H4 (cell line): ENCODE measurements at regions not wholly inside any gene's neighbourhood (a gene's known extent, or its start where the extent isn't known, plus 50 kb on each side); places are given as distances from the start of the nearest gene placed in this dataset.

ENCODE experiments used
- DNase-seq: peaks from one replicate; pipeline ENCODE4 v3.0.0-alpha.2; 2015; ENCODE audit warnings: low spot score

DNA sequence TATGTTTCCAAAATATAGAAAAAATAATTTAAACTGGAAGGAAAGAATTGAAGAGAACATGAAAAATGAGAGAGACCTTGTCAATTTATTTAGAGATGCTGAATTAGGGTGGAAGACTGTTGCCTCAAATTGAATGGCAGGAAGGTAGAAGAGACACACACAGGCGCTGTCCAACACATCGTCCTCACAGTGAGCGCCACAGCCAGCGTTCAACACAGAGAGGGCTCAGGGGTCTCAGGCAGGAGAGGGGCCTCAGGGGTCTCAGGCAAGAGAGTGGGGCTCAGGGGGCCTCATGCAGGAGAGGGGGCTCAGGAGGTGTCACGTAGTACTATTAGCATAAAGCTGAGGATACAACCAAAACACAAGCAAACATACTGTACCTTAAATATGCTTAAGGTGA, 65.7 kb downstream of the TMEM18 start:
- no peak for DNase-seq

DNA sequence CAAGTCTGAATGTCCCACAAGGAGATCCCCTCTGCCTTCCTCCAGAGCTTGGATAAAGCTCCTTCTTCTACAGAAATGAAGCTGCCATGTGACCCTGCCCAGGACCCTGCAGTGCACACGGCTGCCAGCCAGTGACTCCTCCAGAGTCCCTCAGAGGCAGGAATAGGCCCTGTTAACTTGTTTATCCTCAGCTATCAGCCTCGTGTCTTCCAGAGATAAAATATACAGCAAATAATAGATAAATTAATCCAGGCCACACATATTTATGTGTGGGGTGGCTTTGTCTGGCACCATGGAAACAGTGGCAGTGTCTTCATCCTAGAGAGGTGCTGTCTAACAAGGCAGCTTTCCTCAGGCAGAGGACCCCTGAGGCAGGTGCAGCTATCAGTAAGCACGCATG, 66.7 kb downstream of the TMEM18 start:
- DNase-seq, result no peak

DNA sequence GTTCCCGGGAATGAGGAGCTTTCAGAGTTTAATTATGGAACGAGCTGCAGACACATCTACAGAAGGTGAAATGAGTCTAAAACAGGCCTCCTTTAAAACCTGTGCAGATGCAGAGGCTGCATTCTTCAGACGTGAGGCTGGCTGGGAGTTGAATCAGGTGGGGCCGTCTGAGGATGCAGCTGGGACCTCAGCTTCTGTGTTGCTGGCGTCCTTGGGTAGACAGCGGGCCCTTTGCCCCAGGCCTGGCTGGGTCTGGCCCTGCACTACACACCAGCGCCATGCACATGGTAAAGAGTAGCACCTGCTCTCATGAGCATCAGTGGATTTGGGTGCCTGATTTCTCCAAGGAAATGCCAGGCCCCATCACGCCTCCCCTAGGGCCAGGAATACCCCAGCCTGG, 67.3 kb downstream of the TMEM18 start:
- DNase-seq, result no peak

DNA sequence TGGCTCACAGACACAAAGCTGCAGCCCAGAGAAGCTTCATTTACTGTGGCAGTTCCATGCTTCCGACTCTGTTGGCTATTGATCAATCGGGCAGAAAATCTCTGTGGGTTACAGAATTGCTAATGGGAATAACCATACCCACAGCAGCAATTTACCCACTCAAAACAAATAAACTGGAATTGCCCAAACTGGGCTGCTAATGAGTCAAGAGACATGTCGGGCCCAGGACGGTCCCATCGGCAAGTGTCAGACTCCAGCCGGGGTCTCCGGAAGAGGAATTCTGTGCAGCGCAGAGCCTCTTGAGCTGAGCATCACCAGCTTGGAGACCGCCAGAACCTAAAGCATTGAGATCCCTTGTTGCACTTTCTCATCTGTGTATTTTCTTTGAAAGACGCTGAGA, 67.8 kb downstream of the TMEM18 start:
- DNase-seq, result no peak

DNA sequence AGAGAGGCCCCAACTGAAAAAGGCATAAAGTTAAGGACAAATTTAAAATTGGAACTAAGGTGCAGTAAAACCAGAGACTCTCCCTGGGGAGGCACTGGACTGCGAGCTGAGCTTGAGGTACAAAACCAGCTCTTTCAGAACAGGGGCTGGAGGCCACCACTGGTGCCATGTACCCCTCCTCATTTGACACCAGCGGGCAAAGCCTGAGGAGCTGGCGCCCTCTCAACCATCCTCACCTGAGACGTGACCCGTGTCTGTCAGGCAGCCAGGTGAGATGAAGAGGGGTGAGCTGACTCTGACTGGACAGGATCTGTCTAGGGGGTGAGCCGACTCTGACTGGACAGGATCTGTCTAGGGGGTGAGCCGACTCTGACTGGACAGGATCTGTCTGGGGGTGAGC, 68.5 kb downstream of the TMEM18 start:
- DNase-seq, result no peak

DNA sequence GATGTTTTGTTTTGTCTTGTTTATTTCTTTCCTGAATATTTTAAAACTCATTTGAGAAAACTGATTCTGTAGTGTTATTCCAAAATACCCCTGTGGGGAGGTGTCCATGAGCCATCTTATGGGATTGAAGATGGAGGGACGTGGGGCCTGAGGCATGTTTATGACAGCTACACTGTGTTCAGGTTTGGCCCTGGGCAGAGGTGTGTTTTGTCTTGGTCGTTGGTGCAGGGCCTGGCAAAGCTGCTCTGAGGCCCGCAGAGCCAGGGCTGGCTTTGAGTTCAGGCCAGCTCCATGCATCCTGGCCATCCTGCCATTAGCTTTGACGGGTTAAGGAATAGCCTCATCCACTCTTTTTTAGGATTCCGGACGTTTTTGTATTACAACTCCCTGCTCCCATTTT, 68.9 kb downstream of the TMEM18 start:
- DNase-seq, result no peak

DNA sequence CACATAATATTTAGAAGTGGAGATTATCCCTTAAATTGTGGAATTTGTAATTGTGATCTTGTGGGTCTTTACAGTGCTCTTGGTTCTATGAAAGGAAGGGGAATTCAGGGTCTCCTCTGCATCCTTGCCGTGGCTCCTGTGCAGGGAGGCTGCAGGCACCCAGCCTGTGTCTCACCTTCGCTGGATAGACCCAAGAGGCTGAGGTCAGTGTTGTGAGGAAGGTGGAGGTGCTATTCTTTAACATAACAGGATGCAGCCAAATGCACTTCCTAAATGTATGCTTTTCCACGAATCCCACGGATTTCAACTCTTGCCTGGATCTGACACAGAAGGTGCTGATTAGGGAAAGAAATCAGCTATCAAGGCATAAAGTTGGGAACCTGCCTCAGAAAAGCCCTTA, 69.5 kb downstream of the TMEM18 start:
- DNase-seq, result no peak

DNA sequence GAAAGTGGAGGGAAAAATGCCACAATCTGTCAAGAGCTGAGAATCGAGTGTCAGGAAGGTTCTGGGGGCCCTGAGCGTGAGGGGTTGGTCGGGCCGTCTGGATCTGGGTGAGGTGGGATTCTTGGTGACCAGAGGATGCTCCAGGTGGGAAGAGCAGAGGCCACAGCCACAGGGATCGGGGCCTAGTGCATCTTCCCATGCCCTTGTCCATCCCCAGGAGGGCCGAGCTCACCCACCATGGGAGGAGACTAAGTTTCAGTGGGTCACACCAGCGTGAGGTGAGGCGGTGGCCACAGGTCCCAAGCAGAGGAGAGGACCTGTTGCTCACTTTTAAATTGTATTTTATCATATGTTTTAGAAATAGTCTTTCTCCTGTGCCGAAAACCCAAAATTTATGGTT, 70.0 kb downstream of the TMEM18 start:
- DNase-seq, result no peak

DNA sequence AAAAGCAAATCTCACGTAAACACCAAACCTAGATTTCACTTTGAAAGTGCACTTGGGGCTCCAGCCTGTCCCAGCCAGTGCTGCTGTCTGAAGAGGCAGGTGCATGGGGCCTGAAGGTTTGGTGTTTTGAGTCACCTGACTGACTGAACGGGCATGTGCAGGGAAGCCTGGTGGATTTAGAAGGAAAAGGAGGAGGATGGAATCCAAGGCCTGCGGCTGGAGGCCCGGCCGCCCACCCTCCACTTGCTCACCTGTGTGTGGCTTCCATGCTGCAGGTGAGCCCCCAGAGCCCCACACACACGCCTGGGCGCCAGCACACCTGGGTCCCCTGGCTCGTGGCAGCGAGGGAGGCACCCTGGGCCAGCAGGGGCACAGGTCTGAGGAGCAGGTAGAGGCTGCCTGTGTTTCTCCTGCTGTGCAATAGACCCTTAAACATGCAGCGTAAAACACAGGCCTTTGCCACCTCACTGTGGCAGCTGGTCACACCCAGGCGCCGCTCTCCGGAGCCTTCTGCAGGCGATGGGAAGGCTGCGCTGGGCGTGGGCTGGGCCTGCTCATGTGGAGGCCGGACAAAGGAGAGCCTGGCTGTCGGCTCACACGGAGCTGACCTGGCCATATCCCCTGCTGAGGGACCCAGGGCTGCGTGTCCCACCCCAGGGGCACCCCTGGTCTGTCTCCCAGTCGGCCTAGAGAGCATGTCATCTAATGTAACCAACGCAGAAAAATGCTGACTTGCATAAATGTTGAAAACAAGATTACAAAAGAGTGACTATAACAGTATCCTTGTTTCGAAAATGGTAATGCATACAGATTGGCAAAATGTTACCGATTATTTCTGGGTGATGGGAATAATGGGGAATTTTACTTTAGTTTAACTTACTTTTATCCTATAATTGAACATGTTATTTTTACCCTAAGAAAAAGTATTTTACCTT, 71.3 kb downstream of the TMEM18 start:
- no peak for DNase-seq

DNA sequence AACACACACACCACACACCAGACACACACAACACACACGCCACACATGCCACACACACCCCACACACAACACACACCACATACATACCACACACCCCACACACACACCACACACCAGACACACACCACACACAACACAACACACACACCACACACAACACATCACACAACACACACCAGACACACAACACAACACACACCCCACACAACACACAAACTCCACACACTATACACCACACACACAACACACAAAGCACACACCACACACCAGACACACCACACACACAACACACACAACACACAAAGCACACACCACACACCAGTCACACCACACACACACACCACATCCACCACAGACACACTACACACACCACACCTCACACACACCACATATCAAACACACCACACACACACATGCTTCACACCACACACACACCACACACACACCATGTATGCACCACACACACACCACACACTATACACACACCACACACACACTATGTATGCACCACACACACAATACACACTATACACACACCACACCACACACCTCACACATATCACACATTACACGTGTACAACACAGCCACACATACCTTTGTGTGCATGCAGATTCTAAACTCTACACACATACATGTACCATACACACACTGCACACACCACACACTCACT, 72.2 kb downstream of the TMEM18 start:
- no peak for DNase-seq

DNA sequence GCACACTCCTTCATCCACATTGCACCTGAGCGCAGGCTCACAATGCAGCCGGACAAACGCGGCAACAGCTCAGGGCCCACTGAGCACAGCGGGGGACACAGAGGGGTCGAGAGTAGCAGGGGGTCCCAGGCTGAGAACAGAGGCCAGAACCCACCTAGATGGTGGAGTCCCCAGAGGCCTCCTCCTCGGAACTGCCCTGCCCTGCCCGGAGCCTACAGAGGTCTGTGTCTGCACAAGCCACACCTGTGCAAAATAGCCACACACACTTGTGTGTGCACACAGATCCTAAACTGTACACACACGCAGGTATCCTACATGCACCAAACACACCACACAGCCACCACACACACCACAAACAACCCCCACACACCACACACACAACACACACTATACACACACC, 72.8 kb downstream of the TMEM18 start:
- no peak for DNase-seq

DNA sequence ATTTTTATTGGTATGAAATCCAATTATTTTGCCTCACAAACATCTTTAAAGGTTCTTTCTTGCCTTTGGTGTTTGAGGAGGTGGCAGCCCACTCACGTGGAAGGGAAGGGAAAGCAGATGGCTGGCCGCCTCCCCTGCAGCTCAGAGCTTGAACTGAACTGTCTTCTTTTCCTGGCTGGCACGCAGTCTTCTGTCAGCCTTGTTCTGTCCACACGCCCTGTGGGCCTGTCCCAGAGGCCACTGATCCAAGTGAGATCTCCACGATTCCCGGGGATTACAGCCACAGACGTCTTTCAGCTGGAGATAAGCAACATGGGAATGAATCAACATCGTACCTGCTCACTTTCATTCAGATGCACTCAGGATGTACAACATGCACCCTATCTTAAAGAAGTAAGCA, 73.3 kb downstream of the TMEM18 start:
- DNase-seq, result no peak

DNA sequence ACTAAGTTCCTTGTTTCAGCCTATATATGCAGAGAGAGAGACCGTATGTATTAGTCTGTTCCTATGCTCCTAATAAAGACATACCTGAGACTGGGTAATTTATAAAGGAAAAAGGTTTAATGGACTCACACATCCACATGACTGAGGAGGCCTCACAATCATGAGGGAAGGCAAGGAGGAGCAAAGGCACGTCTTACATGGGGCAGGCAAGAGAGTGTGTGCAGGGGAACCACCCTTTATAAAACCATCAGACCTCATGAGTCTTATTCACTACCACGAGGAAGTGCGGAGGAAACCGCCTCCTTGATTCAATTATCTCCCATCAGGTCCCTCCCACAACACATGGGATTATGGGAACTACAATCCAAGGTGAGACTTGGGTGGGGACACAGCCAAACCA, 73.8 kb downstream of the TMEM18 start:
- no peak for DNase-seq

DNA sequence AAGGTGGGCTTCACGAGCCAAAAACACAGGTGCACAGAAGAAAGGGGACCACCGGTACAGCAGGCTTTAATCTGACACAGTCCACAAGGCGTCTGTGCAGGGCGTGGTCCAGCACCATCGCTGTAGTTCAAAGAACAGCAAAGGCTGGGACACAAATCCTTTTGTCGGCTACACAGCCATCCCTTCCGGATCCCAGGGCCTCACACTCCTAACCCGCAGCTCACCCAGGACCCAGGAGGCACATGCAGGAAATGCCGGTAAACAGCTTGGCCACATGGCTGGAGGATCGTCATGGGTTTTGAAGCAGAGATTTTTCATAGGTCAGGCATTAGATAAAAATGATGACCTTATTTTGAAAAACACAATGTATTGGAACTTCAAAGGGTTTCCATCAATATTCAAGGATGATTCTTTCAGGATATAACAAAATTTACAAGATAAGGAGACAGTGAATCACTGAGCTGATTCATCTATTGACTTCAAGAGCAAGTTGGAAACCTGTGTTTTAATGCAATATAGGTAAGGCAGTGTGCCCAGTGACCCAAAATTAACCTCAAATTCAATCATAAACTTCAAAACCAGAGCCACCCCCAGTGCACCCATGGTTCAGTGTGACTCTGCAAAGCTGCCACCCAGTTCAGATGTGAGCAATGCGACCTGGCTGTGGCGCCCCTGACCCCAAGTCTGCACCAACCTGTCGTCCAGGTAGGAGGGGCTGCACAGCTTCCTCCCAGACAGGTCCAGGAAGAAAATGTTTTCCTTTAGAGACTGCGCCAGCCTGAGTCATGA, 74.4 kb downstream of the TMEM18 start:
- DNase-seq, result no peak

DNA sequence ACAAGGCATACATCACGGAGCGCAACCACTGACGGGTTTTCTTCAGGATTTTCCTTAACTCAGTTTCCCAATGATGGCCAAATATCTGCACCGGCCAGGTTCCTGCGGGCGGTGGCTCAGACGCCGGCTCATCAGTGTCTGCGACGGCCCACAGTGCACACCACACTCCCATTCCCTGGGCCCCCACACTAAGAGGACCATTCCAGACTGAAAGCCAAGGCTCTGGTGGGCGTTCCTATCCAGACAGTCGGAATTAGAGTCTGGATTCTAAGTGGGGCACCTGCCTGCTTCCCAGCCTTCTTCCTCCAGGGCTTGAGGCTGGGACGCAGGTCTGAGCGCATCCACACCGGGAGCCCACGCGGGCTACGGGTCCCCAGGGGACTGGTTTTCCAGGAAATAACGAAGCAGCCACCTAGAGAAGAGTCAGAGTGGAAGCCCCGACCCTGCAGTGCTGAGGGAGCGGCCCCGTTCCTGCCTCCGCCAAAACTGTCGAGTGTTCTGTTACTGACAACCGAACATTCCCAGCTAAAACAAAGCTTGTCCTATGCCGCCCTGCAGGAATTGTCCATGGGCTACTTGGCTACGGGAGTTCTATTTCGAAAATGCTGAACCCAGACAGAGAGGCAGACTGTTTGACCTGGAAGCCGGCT, 75.3 kb downstream of the TMEM18 start:
- no peak for DNase-seq

DNA sequence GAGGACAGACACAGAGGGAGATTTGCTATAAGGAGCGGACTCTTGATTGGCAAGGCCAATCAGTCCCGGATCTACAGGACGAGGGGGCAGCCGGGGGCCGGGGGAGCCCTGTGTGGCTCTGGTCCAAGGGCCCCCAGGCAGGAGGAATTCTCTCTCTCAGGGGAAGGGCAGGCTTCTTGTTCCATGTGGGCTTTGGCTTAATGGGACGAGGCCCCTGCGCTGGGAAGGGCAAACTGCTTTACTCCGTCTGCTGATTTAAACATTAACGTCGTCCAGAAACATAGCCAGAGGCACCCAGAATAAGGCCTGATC, 75.9 kb downstream of the TMEM18 start:
- no peak for DNase-seq

DNA sequence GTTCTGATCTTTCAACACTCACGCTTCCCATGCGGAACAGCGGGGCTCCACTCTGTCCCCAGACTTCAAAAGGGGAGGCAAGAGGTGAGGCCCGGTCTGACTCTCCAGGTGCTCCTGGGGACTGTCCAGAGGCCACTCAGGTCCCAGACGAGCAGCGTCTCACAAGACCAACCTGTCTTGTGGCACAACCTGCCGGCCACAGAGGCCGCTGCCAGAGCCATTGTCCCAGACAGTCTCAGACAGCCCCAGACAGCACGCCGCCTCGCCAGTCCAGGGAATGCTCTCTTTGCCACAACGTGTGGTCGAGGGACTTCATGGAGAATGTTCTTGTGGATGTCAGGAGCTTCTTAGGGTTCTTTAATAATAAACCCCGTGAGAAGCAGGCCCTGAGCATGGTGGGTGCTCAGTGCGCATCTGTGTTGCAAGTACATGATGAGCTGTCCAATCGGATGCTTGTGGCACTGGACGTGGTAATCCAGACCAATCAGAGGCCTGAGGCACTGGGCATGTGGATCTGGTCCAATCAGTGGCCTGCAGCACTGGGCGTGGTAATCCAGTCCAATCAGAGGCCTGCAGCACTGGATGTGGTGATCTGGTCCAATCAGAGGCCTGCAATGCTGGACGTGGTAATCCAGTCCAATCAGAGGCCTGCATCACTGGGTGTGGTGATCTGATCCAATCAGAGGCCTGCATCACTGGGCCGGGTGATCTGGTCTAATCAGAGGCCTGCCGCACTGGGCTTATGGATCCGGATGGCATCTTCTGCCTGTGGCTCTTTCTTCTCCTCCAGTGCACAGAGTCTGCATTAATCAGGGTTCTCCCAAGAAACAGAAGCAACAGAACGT, 76.4 kb downstream of the TMEM18 start:
- no peak for DNase-seq

DNA sequence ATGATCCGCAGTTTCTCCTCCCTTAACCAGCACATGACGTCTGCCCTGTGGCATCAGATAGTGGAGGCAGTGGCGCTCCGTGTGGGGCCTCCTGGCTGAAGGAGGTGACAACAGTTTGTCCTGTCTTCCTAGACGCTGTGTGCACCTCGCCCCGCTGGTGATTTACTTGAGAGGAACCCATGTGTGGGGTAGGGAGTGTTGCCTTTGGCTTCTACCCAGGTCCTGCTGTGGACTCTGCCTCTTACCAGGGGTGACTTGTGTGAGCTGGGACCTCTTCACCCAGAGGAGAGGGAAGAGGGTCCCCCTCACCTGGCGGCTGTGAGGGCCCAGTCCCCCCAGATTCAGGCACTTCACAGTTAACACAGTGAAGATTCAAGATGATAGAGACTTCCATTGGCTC, 77.6 kb downstream of the TMEM18 start:
- no peak for DNase-seq

DNA sequence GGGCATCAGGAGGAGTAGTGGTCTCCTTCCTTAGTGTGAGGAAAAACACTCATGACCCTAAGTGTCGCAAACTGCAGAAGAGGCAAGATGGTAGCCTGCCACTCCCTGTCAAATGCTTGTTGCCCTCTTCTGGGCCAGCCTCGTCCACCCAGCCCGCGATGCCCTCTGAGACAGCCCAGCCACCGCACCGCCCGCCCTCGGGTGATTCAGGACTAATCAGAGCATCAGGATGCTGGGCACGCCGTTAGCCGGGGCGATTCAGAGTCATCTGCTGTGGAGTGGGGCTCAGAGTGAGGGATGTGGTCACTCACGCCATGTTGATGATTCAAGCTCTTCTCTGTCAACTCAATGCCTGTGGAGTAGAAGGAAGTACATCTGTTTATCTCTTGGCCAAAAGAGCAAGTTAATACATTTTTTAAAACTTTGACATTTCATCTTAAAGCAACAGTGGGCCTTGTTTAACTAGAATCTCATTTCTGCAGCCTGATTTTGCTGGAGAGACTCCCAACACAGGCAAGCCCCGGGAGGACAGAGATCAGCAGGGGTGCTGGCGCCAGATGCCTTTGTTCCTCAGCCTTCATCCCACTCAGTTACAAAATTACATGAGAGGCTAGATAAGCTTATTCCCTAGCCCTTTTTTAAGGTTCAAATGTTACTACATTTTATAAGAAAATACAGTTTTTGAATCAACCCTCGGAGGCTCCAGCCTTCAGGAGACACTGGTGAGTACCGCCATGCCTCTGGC, 79.0 kb downstream of the TMEM18 start:
- DNase-seq, result peak; percentile 7

DNA sequence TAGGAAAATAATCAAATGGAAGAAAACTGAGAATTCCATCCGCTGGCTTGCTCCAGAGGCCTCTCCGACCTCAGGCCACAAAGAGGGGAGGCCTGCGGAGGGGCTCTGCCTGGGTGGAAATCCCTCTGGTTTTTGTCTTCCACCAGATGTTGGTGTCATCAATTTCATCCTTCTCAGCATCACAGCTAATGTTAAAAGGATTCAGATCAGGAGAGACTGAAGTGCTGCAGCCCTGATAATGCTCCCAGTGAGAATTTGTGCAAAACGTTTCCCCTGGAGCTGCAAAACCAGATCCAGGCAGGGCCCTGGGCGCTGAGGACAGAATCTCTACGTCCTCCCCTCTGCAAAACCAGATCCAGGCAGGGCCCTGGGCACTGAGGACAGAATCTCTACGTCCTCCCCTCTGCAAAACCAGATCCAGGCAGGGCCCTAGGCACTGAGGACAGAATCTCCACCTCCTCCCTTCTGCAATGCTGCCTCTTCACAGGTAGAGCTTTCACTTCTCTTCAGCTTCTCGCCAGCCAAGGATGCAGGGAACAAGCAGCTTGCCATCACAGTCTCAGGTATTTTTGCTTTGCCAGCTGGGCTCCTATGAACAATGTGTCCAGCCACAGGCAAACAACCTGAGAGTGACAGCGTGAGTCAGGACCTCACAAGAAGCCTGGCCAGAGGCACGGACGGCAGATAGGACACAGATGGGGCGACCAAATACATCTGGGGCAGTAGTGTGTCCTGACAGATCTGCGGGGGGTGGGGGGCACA, 81.2 kb downstream of the TMEM18 start:
- no peak for DNase-seq
